Ureter (tissue), 1 donor: ENCODE measurements at regions not wholly inside any gene's neighbourhood (a gene's known extent, or its start where the extent isn't known, plus 50 kb on each side); places are given as distances from the start of the nearest gene placed in this dataset.

Source experiments
- DNase-seq: peaks from one replicate; pipeline ENCODE4 v3.0.0-alpha.2; 2020; ENCODE audit warnings: low spot score
- donor health status: DM: yes; HTN: yes; CAD: no.

GRCh38 chr4:163871078-163871477, 376.6 kb downstream of the TMA16 start:
- no peak for DNase-seq

DNA sequence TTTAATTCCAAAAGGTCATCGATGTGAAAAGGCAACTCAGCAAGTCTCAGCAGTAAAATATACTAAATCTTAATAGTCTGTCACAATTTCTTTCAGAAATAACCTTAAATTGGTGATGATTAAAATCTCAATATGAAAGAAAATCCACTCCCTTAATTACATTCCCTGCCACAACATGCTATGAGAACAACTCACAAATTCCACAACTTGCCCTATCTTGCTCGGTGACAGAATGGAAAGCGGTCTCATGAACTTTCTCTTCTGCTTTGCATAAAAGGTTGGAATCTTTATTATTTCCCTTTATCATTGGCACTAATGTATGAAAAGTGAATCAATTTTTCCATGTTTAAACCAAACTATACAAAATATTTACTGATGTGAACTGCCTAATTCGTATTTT, 380.8 kb downstream of the TMA16 start:
- no peak for DNase-seq

DNA sequence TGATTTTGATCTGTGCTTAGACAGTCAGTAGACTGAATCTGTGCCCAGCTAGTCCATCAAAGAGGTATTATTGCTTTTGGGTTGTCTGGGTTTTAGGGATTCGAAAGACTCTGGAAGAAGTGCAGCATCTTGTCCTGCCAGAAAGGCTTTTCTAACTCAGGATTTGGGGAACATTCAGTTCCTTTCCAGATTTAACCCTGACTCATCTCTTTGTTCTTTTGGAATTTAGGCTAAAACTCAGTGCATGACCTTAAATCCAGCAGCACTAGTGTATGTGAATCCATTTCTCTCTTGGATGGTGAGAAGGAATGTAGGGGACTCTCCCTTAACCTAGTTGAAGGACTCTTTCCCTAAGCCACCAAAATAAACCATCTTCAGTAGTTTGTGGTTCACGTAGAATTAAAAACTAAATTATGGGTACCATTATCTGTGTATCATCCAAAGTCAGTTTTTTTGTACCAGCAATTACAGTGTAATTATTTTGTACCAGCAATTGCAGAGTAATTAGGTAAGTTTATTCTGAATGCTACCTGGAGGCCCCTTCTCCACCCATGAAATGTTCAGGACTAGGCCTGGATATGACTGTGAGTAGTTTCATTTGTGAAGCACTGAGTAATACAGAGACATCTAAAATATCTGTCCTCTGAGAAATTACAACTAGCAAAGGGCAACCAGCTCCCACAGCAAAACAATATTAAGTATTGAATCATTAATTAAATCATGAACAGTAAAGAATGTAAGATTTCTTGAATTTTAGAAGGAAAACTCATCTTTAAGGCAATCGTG, 384.0 kb downstream of the TMA16 start:
- no peak for DNase-seq

DNA sequence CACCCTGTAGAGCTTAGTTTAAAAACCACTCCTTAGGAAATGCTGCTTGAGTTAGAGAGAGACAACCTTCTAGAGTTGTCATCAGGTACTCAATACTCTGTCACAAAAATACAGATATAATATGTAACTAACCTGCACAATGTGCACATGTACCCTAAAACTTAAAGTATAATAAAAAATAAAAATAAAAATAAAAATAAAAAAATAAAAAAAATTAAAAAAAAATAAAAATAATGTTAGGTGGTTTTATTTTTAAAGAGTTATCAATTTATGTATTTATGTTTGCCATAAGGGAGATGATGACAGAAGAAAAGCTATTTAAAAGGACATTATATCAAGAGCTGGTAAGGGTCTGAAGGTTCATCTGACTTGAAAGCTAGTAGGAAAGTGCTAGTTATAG, 397.9 kb downstream of the TMA16 start:
- no peak for DNase-seq

DNA sequence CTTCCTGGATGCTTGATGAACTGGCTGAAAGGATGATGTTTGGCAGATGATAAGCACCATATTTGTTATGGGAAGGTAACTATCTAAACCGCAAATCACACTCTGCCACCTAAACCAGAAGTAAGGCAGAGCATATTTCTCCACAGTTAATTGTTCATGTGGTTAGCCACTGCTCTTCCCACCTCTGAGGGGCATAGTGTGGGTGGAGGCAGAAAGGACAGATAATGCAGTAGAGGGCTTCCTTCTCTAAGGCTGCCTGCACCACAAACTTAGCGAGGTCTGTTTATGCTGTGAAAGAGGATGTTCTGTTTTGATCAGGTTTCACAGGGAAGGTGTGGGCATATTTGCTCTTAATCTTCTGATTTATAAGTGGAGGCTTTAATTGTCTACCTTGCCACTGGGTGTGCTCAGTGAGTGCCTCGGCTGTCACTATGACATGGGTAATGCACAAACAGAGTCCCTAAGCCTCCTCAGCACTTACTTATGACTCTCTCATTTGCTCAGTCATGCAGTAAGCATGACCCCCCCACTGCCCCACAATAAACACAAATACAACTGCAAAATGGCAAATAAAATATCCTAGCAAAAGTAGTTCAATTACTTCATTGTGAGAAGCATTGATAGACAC, 401.0 kb downstream of the TMA16 start:
- DNase-seq = no peak

DNA sequence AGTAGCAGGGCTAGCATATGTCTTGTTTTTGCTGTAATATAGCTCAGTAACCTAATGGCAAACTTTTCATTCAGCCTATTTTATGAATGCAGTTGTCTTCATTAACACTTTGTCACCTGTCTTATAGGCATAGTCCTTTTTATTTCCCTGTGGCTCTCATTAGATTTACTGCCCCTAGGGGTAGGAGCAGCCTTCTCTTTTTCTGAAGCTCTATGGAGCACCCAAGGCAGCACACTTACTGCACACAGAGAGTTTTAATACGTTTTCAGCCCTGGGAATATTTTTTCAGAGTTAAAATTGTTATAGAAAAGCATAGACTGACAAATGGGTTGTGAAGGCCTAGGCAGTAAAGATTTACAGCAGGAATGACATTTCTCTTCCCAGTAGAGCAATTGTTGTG, 406.8 kb downstream of the TMA16 start:
- DNase-seq = no peak

DNA sequence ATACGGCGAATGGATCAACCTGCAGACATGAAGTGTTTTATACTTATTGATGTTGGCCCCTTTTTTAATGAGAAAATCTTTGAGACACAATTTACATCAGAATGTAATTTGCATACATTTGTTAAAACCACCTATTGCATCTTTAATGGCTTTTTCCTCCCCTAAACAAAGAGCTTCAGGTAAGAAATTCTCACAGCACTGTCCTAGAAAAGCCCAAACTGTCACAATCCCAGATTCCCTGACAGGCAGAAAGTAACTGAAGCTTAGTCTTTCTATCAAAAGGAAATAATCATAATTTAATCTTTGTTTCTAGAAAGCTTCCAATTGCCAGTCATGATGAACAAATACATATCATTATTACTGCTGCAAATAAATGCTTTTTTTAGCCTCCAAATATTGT, 407.9 kb downstream of the TMA16 start:
- DNase-seq = no peak

- no peak for DNase-seq
Observed at GRCh38 chr4:163911891-163912290, 417.4 kb downstream of the TMA16 start.

- no peak for DNase-seq
Observed at GRCh38 chr4:163913571-163913970, 419.1 kb downstream of the TMA16 start.

DNA sequence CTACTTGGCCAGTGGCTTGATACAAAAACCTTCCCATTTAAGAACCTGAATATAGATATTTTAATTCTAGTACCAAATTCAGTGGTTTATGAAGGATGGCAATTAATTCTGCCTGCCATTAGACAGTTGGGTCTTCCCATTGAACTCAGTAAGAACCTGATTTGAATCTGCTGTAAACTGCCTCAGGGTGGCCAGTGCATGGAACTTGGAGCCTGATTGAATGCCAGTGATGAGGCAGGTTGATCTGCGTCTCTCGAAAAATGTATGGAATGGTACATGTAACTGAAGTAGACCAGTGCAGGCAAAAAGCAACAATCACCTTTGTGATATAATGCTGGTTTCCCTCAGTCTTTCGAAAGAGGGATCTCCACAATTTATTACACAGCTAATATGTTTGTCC, 421.4 kb downstream of the TMA16 start:
- no peak for DNase-seq

GRCh38 chr4:163920426-163920825, 425.9 kb downstream of the TMA16 start:
- DNase-seq = no peak

- no peak for DNase-seq
Observed at GRCh38 chr4:163922302-163922701, 427.8 kb downstream of the TMA16 start.

GRCh38 chr4:163923092-163923491, 428.6 kb downstream of the TMA16 start:
- no peak for DNase-seq

GRCh38 chr4:163930086-163930485, 435.6 kb downstream of the TMA16 start:
- no peak for DNase-seq

DNA sequence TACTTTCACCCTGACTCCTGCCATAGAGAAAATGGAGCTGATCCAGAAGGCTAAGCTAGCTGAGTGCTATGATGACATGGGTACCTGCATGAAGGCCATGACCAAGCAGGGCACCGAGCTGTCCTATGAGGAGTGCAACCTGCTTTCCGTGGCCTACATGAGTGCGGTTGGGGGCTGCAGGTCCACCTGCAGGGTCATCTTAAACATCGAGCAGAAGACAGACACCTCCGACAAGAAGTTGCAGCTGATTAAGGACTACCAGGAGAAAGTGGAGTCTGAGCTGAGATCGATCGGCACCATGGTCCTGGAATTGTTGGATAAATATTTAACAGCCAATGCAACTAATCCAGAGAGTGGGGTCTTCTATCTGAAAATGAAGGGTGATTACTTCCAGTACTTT, 438.0 kb downstream of the TMA16 start:
- no peak for DNase-seq

- DNase-seq = no peak
Observed at GRCh38 chr4:163939597-163939996, 445.1 kb downstream of the TMA16 start.

GRCh38 chr4:163941221-163941905, 446.9 kb downstream of the TMA16 start:
- no peak for DNase-seq

DNA sequence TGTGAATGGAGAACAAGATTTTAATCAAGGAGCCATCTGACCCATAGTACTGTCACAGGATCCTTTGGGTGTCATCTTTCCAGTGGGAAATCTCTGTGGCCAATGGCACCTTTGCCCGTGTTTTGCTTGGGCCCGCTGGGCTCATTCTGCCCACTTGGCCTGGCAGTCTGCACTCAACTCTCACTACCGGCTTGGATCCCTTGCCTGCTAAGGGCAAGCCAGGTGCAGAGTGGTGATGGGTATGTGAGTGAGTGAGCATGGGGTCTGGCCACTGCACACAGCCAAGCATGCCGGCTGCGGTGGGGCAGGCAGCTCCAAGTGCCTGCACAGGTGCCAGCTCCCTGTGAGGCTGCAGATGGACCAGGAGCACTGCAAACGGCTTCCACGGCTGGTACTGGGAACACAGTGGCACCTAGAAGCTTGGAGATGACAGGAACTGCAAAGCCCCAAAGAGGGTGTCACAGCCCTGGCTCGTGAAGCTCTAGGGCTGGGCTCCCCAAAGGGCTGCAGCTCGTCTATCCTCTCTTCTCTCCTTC, 454.5 kb downstream of the TMA16 start:
- no peak for DNase-seq

- no peak for DNase-seq
Observed at GRCh38 chr4:163949976-163950601, 455.6 kb downstream of the TMA16 start.

DNA sequence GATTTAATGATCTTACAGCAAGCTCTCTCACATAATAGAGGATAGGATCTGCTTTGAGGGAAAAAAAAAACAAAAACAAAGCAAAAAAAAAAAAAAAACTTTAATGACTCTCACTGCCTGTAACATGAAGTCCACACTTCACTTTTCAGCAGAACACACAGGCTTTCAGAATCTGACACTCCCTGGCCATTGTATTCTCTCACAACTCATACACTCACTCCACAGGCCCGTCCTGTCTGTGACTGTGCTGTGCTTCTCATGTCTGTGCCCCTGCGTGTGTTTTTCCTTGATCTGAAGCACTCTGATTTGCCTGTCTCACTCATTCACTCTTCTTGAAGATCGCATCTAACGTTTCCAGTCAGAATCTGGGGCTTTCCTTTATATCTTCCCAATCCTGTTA, 460.8 kb downstream of the TMA16 start:
- no peak for DNase-seq

DNA sequence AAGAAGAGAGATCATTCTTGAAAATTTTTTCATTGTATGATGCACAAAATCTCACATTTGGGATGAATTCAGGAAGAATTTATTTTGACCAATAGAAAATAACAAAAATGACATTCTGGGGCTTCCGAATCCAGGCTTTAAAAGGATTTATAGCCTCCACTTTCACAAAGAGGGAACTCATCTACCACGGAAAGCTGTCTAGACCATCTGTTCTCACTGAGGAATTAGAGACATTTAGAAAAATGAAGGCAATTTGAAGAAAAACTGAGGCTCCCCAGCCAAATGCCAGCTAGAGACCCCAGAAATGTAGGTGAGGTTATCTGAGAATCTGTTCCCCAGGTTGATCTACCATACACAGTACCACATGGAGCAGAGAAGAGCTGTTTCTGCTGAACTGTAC, 464.3 kb downstream of the TMA16 start:
- no peak for DNase-seq

DNA sequence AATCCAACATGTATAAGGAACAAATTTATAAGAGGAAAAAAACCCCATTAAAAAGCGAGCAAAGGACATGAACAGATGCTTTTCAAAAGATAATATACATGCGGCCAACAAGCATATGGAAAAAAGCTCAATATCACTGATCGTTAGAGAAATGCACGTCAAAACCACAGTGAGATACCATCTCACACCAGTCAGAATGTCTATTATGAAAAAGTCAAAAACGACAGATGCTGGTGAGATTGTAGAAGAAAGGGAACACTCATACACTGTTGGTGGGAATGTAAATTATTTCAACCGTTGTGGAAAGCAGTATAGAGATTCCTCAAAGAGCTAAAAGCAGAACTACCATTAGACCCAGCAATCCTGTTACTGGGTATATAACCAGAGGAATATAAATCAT, 465.4 kb downstream of the TMA16 start:
- no peak for DNase-seq
